Fibroblast of mammary gland (primary cell): ENCODE measurements at regions not wholly inside any gene's neighbourhood (a gene's known extent, or its start where the extent isn't known, plus 50 kb on each side); places are given as distances from the start of the nearest gene placed in this dataset.
"Not testable (repeated sequence)": the region's sequence is repeated elsewhere in the genome, so short reads cannot be mapped to it uniquely, and the experiment has no call there.

Experiments used
- DNase-seq: peaks from one replicate; pipeline ENCODE4 v3.0.0-alpha.2; 2010; ENCODE audit warnings: low read depth
- H3K4me3 ChIP-seq: 2 replicates; pipeline ENCODE4 v1.5.1; 2011; ENCODE audit warnings: low read depth, mild to moderate bottlenecking, low read length, moderate library complexity; ENCODE audit not compliant: control insufficient read depth
- CTCF ChIP-seq: conservative IDR thresholded peaks from 2 replicates; pipeline ENCODE4 v1.5.1; 2011; ENCODE audit warnings: low read depth, low read length, inconsistent platforms; ENCODE audit not compliant: control insufficient read depth, insufficient read depth

- TF ChIP-seq CTCF = no peak
- H3K4me3 ChIP-seq = no peak overlapping the region
- DNase-seq = no peak
These were observed 85.1 kb upstream of the RHOU start for GRCh38 chr1:228650141-228650540.

GRCh38 chr1:228650946-228651345 is 84.3 kb upstream of the RHOU start:
- H3K4me3 ChIP-seq = no peak overlapping the region
- TF ChIP-seq CTCF = no peak
- DNase-seq = no peak

- no peak overlapping the region for H3K4me3 ChIP-seq
- no peak for DNase-seq
- no peak for TF ChIP-seq CTCF
These were observed 83.2 kb upstream of the RHOU start for GRCh38 chr1:228652116-228652515.

GRCh38 chr1:228653057-228653456 is 82.2 kb upstream of the RHOU start:
- H3K4me3 ChIP-seq, DNase-seq: not testable (repeated sequence)

- TF ChIP-seq CTCF = no peak
- DNase-seq = no peak
- H3K4me3 ChIP-seq = no peak overlapping the region
These were observed 81.5 kb upstream of the RHOU start for GRCh38 chr1:228653748-228654147.

- no peak for TF ChIP-seq CTCF
- H3K4me3 ChIP-seq = no peak overlapping the region
- no peak for DNase-seq
These were observed 79.4 kb upstream of the RHOU start for GRCh38 chr1:228655796-228656394.

- not testable (repeated sequence) for DNase-seq
These were observed 73.1 kb upstream of the RHOU start for GRCh38 chr1:228662007-228662689.

More at GRCh38 chr1:228662007-228662689, 73.1 kb upstream of the RHOU start:
- not testable (repeated sequence) for H3K4me3 ChIP-seq
